ENCODE measurements at regions not wholly inside any gene's neighbourhood (a gene's known extent, or its start where the extent isn't known, plus 50 kb on each side); places are given as distances from the start of the nearest gene placed in this dataset.

DNA sequence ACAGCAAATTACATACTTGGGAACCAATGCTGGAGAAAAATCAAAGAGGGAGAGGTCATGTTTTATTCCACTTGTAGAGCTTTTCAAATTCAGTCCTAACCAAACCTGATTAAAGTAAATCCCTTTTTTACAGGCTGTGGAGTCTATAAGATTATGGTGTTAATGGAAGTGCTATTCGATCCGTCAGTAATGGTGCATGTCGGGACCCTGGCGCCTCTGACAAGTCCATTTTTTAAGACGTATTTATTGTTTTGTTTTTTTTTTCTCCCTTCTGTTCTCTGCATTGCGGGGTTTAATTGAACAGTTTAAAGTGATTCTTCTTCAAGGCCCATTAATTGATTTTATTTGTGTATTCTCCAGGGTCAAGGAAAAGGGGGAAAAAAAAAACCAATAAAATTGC lies 725.9 kb downstream of the TUSC7 start:
- H2BK5ac ChIP-seq (ENCODE audit: low read length): no peak overlapping the region
- H3K4me2 ChIP-seq (ENCODE audit: insufficient read depth, low read length, poor library complexity, severe bottlenecking): no peak overlapping the region
- H3K36me3 ChIP-seq (replicated peaks in 1 of 2; ENCODE audit: control insufficient read depth in 2 of 2, insufficient read depth in 2 of 2, low read length in 2 of 2): no peaks in the 10 kb centered on the region
- no peak overlapping the region for H2AFZ ChIP-seq (ENCODE audit: low read length)
- no peak overlapping the region for H2AK5ac ChIP-seq (ENCODE audit: low read depth, low read length)
- H3K9me3 ChIP-seq (replicated peaks in 1 of 2; ENCODE audit: control insufficient read depth in 2 of 2, insufficient read depth in 1 of 2, low read depth in 1 of 2, low read length in 2 of 2): no peaks in the 10 kb centered on the region
- H3K14ac ChIP-seq (ENCODE audit: low read length): no peak overlapping the region
- H3K18ac ChIP-seq (ENCODE audit: low read length): no peak overlapping the region
- H3K4ac ChIP-seq (ENCODE audit: low read length): no peak overlapping the region
- no peak overlapping the region for H3K9ac ChIP-seq (ENCODE audit: low read depth, low read length, poor library complexity)
- no peak overlapping the region for H3K27ac ChIP-seq (replicated peaks; ENCODE audit: low read length)
- H3K79me1 ChIP-seq (ENCODE audit: low read depth, low read length): no peaks in the 10 kb centered on the region
- H4K91ac ChIP-seq (ENCODE audit: low read depth, low read length, poor library complexity): no peak overlapping the region
- H4K8ac ChIP-seq (ENCODE audit: low read depth, low read length): no peak overlapping the region
- no peak overlapping the region for H3K4me3 ChIP-seq (ENCODE audit: low read length in 2 of 2)
- no peak overlapping the region for H2BK15ac ChIP-seq (ENCODE audit: low read length)
- no peaks in the 10 kb centered on the region for H3K27me3 ChIP-seq (ENCODE audit: control insufficient read depth in 3 of 3, insufficient read depth in 3 of 3, low read depth in 1 of 3, low read length in 3 of 3)
- WGBS, 2 donors (ENCODE audit: extremely low coverage in 2 of 2, insufficient read length in 2 of 2, insufficient replicate concordance in 1 of 2): no CpG with 5 or more reads among the region's 6 CpGs
- no peak overlapping the region for H2BK12ac ChIP-seq (ENCODE audit: low read length)
- DNase-seq (ENCODE audit: low spot score): no peak
- no peak overlapping the region for H2BK120ac ChIP-seq (ENCODE audit: low read depth, low read length)
- no peaks in the 10 kb centered on the region for H3K4me1 ChIP-seq (ENCODE audit: control insufficient read depth in 2 of 2, insufficient read depth in 1 of 2, low read depth in 1 of 2, low read length in 2 of 2)
- no peak overlapping the region for H3K23ac ChIP-seq (ENCODE audit: low read depth, low read length, poor library complexity)

DNA sequence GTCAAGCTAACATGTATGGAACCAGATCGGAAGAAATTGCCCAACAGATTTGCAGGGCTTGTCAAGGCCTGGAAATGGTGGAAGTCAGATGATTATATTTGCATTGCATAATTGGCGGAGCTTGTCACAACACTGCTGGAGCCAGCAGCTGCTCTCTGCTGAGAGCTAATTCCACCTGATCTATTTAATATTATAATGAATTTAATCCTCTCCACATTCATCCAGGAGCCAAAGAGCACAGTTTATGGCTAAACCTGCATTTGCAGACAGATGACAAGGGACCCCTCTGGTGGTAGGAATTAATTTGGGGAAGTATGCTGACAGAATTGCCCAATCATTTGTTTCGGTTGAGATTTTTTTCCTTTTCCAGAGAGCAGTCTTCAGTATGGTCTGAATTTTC lies 730.2 kb downstream of the TUSC7 start:
- Histone ChIP-seq H3K4me3 (ENCODE audit: low read length in 2 of 2) (no peak overlapping the region), H3K18ac (ENCODE audit: low read length) (no peak overlapping the region), H3K4ac (ENCODE audit: low read length) (no peak overlapping the region), H3K4me2 (ENCODE audit: insufficient read depth, low read length, poor library complexity, severe bottlenecking) (no peak overlapping the region), H3K27ac (replicated peaks; ENCODE audit: low read length) (no peak overlapping the region), H2BK120ac (ENCODE audit: low read depth, low read length) (no peak overlapping the region), H3K79me1 (ENCODE audit: low read depth, low read length) (no peaks in the 10 kb centered on the region), H3K14ac (ENCODE audit: low read length) (no peak overlapping the region), H2BK15ac (ENCODE audit: low read length) (no peak overlapping the region), H3K23ac (ENCODE audit: low read depth, low read length, poor library complexity) (no peak overlapping the region), H3K9me3 (replicated peaks in 1 of 2; ENCODE audit: control insufficient read depth in 2 of 2, insufficient read depth in 1 of 2, low read depth in 1 of 2, low read length in 2 of 2) (no peaks in the 10 kb centered on the region), H2AK5ac (ENCODE audit: low read depth, low read length) (no peak overlapping the region), H2BK5ac (ENCODE audit: low read length) (no peak overlapping the region), H2AFZ (ENCODE audit: low read length) (no peak overlapping the region), H3K27me3 (ENCODE audit: control insufficient read depth in 3 of 3, insufficient read depth in 3 of 3, low read depth in 1 of 3, low read length in 3 of 3) (no peaks in the 10 kb centered on the region), H4K8ac (ENCODE audit: low read depth, low read length) (no peak overlapping the region), H4K91ac (ENCODE audit: low read depth, low read length, poor library complexity) (no peak overlapping the region), H3K36me3 (replicated peaks in 1 of 2; ENCODE audit: control insufficient read depth in 2 of 2, insufficient read depth in 2 of 2, low read length in 2 of 2) (no peaks in the 10 kb centered on the region), H3K4me1 (ENCODE audit: control insufficient read depth in 2 of 2, insufficient read depth in 1 of 2, low read depth in 1 of 2, low read length in 2 of 2) (no peaks in the 10 kb centered on the region), H2BK12ac (ENCODE audit: low read length) (no peak overlapping the region), H3K9ac (ENCODE audit: low read depth, low read length, poor library complexity) (no peak overlapping the region)
- no CpG with 5 or more reads among the region's 3 CpGs for WGBS, 2 donors (ENCODE audit: extremely low coverage in 2 of 2, insufficient read length in 2 of 2, insufficient replicate concordance in 1 of 2)
- DNase-seq (ENCODE audit: low spot score): peak; percentile 39

DNA sequence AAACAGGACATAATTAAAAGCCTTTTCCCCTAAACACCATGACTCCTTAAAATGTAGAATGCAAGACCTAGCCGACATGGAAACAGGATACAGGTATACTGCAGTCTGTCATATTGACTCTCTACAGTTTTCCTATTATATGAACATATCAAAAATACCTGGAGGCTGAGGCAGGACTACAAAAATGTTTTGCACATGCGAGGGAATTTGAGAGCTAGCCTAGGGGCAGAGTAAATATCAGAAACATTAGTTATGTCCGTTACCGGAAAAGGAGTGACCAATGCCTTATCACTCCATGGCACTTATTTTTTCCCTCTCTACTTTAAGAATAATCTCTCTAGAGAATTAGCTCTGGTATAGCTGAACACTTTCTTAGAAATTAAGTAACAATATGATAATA lies 732.3 kb downstream of the TUSC7 start:
- no peak overlapping the region for H2AK5ac ChIP-seq (ENCODE audit: low read depth, low read length)
- no peak overlapping the region for H2BK120ac ChIP-seq (ENCODE audit: low read depth, low read length)
- no peak overlapping the region for H2AFZ ChIP-seq (ENCODE audit: low read length)
- no peak overlapping the region for H2BK12ac ChIP-seq (ENCODE audit: low read length)
- H3K27ac ChIP-seq (replicated peaks; ENCODE audit: low read length): no peak overlapping the region
- no peak overlapping the region for H4K8ac ChIP-seq (ENCODE audit: low read depth, low read length)
- DNase-seq (ENCODE audit: low spot score): no peak
- H2BK5ac ChIP-seq (ENCODE audit: low read length): no peak overlapping the region
- no CpG with 5 or more reads among the region's 4 CpGs for WGBS, 2 donors (ENCODE audit: extremely low coverage in 2 of 2, insufficient read length in 2 of 2, insufficient replicate concordance in 1 of 2)
- H3K36me3 ChIP-seq (replicated peaks in 1 of 2; ENCODE audit: control insufficient read depth in 2 of 2, insufficient read depth in 2 of 2, low read length in 2 of 2): no peaks in the 10 kb centered on the region
- H3K4me1 ChIP-seq (ENCODE audit: control insufficient read depth in 2 of 2, insufficient read depth in 1 of 2, low read depth in 1 of 2, low read length in 2 of 2): no peaks in the 10 kb centered on the region
- H2BK15ac ChIP-seq (ENCODE audit: low read length): no peak overlapping the region
- no peak overlapping the region for H3K9ac ChIP-seq (ENCODE audit: low read depth, low read length, poor library complexity)
- no peaks in the 10 kb centered on the region for H3K27me3 ChIP-seq (ENCODE audit: control insufficient read depth in 3 of 3, insufficient read depth in 3 of 3, low read depth in 1 of 3, low read length in 3 of 3)
- no peak overlapping the region for H3K14ac ChIP-seq (ENCODE audit: low read length)
- no peaks in the 10 kb centered on the region for H3K79me1 ChIP-seq (ENCODE audit: low read depth, low read length)
- H3K18ac ChIP-seq (ENCODE audit: low read length): no peak overlapping the region
- H3K4me2 ChIP-seq (ENCODE audit: insufficient read depth, low read length, poor library complexity, severe bottlenecking): no peak overlapping the region
- H3K23ac ChIP-seq (ENCODE audit: low read depth, low read length, poor library complexity): no peak overlapping the region
- no peak overlapping the region for H3K4ac ChIP-seq (ENCODE audit: low read length)
- no peak overlapping the region for H3K4me3 ChIP-seq (ENCODE audit: low read length in 2 of 2)
- H4K91ac ChIP-seq (ENCODE audit: low read depth, low read length, poor library complexity): no peak overlapping the region
- H3K9me3 ChIP-seq (replicated peaks in 1 of 2; ENCODE audit: control insufficient read depth in 2 of 2, insufficient read depth in 1 of 2, low read depth in 1 of 2, low read length in 2 of 2): no peaks in the 10 kb centered on the region

DNA sequence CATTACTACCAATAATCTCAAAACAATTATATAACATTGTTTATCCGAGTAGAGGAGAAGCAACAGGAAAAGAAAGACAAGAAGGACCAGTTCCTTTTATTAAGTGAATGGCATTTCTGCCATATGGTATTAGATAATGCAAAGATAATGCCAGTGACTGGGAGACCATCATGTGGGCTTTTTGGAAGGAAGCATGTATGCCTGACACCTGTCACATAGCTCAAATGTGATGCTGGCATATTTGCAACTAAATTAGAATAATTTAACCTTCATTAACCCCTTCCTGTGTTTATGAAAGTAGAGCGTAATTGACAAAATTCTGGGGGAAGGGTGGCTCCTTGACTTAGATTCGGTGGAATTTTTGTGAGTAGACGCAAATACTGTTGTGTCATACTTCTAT lies 733.0 kb downstream of the TUSC7 start:
- H2BK5ac ChIP-seq (ENCODE audit: low read length): no peak overlapping the region
- no peaks in the 10 kb centered on the region for H3K4me1 ChIP-seq (ENCODE audit: control insufficient read depth in 2 of 2, insufficient read depth in 1 of 2, low read depth in 1 of 2, low read length in 2 of 2)
- H3K27me3 ChIP-seq (ENCODE audit: control insufficient read depth in 3 of 3, insufficient read depth in 3 of 3, low read depth in 1 of 3, low read length in 3 of 3): no peaks in the 10 kb centered on the region
- no peak overlapping the region for H2BK12ac ChIP-seq (ENCODE audit: low read length)
- H4K91ac ChIP-seq (ENCODE audit: low read depth, low read length, poor library complexity): no peak overlapping the region
- H4K8ac ChIP-seq (ENCODE audit: low read depth, low read length): no peak overlapping the region
- no peak overlapping the region for H3K27ac ChIP-seq (replicated peaks; ENCODE audit: low read length)
- no peaks in the 10 kb centered on the region for H3K9me3 ChIP-seq (replicated peaks in 1 of 2; ENCODE audit: control insufficient read depth in 2 of 2, insufficient read depth in 1 of 2, low read depth in 1 of 2, low read length in 2 of 2)
- no peak overlapping the region for H3K4me3 ChIP-seq (ENCODE audit: low read length in 2 of 2)
- no peak overlapping the region for H3K23ac ChIP-seq (ENCODE audit: low read depth, low read length, poor library complexity)
- H3K9ac ChIP-seq (ENCODE audit: low read depth, low read length, poor library complexity): no peak overlapping the region
- H3K18ac ChIP-seq (ENCODE audit: low read length): no peak overlapping the region
- no peak overlapping the region for H2BK120ac ChIP-seq (ENCODE audit: low read depth, low read length)
- no peaks in the 10 kb centered on the region for H3K36me3 ChIP-seq (replicated peaks in 1 of 2; ENCODE audit: control insufficient read depth in 2 of 2, insufficient read depth in 2 of 2, low read length in 2 of 2)
- no peak overlapping the region for H3K14ac ChIP-seq (ENCODE audit: low read length)
- H3K4me2 ChIP-seq (ENCODE audit: insufficient read depth, low read length, poor library complexity, severe bottlenecking): no peak overlapping the region
- H2AFZ ChIP-seq (ENCODE audit: low read length): no peak overlapping the region
- no peak for DNase-seq (ENCODE audit: low spot score)
- no peak overlapping the region for H2BK15ac ChIP-seq (ENCODE audit: low read length)
- WGBS, 2 donors (ENCODE audit: extremely low coverage in 2 of 2, insufficient read length in 2 of 2, insufficient replicate concordance in 1 of 2): no CpG with 5 or more reads among the region's 4 CpGs
- H2AK5ac ChIP-seq (ENCODE audit: low read depth, low read length): no peak overlapping the region
- H3K4ac ChIP-seq (ENCODE audit: low read length): no peak overlapping the region
- H3K79me1 ChIP-seq (ENCODE audit: low read depth, low read length): no peaks in the 10 kb centered on the region

Measured in neuronal stem cell (in vitro differentiated cells).